GDM1 (cell line): ENCODE measurements at regions not wholly inside any gene's neighbourhood (a gene's known extent, or its start where the extent isn't known, plus 50 kb on each side); places are given as distances from the start of the nearest gene placed in this dataset.
"Not testable (repeated sequence)": the region's sequence is repeated elsewhere in the genome, so short reads cannot be mapped to it uniquely, and the experiment has no call there.

Experiments used
- DNase-seq: peaks from one replicate; lab custom pipeline; 2025; lab: John Stamatoyannopoulos, UW

DNA sequence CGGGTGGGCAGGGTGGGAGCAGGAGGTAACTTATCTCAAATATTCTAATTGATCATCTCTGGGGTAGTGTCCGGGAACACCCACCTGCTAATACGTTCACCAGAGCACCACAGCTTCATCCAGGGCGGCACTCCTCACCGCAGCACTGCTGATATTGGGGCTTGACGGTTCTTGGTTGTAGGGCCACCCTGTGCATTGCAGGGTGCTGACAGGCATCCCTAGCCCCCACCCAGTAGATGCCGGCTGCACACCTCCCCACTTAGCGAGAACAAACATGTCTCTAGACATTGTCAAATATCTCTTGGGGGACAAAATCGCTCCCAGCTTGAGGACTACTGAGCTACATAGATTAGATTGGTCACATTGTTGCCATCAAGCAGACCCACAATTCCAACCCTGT is 73.9 kb upstream of the WASF3 start:
- DNase-seq, result no peak

DNA sequence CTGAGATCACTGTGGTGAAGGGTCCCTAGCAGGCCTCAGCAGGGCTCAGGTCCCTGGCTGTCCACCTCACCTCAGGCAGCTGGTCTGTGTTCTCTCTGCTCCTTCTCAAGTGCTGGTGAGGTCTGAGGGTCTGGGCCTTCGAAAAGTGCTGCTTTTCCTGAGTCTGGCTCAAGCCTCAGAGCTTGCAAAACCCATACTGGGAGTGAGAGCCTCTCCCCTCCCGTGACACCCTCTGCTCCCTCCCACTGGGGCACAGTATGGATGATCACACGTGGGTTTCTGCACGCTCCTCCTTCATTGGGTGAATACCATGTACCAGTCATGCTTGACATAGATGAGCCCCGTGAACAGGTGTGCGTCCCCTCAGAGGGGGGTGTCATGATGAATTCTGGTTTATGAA is 73.3 kb upstream of the WASF3 start:
- DNase-seq, result no peak

DNA sequence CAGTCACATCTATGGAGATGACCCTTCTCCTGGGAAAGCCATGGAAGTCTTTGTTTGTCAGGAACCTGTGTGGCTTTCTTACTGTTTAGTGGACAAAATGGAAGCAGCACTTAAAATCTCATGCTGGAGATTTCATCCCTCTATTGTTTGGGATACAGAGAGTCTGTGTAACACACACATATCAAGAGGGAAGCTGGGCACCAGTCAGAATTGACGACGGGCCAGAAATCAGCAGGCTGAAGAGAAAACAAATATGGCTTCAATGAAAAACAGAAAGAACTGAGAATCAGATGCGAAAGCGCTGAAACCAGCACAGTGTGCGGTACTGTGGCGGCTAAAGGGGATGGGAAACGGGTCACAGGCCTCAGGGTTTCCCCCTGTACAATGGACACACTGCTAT is 72.2 kb upstream of the WASF3 start:
- DNase-seq, result no peak

DNA sequence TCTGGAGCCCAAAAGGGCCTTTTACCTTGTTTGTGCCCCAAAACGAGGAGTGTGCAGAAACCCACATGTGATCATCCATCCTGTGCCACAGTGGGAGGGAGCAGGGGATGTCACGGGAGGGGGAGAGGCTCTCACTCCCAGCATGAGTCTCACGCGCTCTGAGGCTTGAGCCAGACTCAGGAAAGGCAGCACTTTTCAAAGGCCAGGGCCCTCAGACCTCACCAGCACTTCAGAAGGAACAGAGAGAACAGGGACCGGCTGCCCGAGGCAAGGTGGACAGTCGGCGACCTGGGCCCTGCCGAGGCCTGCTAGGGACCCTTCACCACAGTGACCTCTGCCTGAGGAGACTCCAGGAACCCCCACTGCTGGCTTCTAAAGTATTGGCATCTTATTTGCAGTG is 71.7 kb upstream of the WASF3 start:
- no peak for DNase-seq

DNA sequence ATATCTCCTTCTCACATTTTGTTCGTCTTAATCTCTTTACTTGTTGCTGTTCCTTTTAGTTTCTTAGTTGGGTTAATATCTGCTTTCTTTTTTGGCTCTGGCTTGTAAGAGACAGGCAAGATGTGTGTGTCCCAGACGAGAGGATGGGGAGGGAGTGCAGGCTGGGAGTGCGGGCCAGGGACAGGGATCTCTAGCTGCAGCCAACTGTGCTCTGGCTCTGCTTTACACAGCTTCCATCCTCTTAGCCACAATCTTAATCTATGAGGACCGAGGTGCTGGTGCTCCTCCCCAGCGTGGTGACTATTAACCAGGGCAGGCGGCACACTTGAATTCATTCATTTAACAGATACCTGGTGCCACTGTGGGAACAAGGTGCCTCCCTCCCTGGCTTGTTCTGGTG is 70.9 kb upstream of the WASF3 start:
- no peak for DNase-seq

DNA sequence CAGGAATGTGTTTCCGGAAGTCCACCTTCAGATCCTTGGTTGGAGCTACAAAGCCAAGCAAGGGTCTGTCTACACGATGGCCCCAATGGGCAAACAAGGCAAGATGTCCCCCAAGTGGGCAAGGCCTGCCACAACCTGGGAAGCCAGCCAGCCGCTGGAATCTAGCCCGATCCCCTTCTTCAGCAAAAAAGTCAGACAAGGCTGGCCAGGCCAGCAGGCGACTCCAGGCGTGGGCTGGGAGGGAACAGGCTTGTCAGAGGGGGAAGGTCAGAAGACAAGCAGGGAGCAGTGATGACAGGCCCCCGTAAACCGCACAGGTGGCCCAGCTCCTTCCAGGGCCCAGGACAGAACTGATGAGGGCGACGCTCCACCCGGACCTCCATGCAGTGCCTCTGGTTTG is 69.7 kb upstream of the WASF3 start:
- no peak for DNase-seq

DNA sequence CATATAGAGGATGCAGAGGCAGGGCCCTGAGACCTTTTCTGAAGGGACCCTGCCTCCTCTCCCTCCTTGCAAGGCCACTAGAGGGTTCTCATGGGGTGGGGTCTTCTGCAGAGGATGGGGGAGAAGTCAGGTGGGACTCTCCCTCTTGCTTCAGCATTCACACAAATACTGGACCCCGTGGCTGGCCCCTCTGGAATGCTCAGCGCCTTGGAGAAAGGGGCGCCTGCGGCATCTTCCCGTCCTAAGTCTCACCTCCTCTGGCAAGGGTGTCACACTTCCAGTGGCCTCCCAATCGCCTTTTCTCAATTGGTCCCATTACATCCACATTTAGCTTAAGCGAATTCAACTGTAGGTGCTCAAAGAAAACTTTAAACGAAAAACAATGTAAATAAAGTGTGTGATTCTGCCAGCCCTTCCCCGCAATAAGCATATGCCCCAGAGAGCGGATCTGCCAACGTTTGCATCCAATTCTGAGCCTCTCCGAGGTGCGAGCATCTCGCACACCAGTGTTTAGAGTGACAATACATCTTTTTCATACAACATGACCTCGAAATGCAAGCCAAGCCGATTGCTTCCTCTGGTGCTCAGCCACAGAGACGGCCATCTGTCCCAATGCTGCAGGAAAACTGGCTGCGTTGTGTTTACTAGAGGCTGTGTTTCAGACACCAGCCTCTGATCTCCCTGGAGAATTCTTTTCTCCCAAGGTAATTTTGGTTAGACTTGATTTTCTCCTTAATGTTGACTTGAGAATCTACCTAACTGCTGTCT is 69.1 kb upstream of the WASF3 start:
- DNase-seq, result no peak

DNA sequence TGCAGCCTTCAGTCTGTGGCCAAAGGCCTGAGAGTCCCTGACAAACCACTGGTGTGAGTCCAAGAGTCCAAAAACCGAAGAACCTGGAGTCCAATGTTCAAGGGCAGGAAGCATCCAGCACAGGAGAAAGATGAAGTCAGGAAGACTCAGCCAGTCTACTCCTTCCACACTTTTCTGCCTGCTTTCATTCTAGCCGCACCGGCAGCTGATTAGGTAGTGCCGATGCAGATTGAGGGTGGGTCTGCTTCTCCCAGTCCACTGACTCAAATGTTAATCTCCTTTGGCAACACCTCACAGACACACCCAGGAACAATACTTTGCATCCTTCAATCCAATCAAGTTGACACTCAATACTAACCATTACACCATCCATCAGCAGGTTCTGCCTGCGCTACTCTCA is 65.2 kb upstream of the WASF3 start:
- DNase-seq, result not testable (repeated sequence)

DNA sequence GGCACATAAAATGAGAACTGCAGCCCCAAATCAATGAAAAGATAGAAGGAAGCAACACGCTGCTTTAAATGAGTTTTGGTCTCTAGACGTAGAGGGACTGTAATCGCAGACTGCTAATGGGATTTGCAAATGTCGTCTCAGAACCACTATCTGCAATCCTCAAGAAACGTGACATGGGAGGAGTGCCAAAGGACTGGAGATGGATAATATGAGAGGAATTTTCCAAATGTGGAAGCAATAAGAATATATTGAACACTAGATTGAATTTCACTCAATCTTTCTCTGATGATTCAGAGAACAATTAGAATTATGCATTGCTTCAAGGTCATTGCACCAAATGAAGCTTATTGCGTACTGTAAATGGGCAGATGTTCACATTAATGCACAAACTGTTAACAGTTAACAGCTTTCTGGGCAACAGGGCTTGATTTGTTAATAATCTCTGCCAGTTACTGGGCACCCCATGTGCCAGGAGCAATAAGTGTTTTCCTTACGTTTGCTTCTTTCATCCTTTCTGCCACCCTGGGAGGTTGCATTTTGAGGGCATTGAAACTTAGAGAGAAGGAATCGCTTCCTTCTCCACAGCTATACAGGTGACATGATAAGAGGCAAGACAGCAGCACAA is 62.8 kb upstream of the WASF3 start:
- no peak for DNase-seq

DNA sequence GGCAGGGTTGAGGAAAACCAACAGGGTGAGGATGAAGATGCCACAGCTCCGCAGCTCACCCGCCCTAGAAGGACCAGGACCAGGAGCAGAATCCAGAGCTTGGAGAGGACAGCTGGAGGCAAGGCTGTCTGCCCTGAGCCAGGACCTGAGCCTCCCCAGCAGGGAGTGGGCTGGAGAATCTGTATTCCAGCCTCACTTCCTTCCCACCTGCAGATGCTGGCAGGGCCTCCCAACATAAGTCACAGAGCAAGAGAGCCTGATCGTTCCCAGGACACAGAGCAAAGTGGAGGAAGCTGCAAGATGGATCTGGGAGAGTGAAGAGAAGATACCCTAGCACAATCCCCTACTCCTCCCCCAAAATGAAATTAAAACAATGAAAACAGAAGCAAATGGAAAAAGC is 61.7 kb upstream of the WASF3 start:
- no peak for DNase-seq

DNA sequence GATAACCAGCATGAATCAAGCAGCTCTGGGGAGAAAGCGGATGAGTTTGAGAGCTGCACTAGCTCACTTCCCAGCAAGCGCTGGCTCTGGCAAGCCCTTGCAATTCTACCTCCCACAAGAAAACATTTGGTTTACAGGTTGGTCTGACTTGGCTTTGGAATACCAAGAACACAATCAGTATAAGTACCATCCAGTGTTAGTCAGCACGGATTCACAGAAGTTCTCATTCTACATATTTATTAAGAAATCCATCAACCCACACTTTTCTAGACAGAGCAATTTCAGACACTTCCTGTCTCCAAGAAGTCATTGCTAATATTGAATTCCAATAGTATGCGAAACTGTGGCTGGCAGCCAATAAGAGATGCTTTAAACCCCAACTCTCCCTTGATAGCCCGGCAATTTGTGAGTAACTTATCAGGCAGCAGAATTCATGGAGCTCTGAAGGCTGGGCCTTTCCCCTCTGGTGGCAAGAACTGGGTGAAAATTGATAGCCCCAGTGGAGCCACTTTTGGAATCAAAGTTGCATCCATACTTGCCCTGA is 59.4 kb upstream of the WASF3 start:
- no peak for DNase-seq

DNA sequence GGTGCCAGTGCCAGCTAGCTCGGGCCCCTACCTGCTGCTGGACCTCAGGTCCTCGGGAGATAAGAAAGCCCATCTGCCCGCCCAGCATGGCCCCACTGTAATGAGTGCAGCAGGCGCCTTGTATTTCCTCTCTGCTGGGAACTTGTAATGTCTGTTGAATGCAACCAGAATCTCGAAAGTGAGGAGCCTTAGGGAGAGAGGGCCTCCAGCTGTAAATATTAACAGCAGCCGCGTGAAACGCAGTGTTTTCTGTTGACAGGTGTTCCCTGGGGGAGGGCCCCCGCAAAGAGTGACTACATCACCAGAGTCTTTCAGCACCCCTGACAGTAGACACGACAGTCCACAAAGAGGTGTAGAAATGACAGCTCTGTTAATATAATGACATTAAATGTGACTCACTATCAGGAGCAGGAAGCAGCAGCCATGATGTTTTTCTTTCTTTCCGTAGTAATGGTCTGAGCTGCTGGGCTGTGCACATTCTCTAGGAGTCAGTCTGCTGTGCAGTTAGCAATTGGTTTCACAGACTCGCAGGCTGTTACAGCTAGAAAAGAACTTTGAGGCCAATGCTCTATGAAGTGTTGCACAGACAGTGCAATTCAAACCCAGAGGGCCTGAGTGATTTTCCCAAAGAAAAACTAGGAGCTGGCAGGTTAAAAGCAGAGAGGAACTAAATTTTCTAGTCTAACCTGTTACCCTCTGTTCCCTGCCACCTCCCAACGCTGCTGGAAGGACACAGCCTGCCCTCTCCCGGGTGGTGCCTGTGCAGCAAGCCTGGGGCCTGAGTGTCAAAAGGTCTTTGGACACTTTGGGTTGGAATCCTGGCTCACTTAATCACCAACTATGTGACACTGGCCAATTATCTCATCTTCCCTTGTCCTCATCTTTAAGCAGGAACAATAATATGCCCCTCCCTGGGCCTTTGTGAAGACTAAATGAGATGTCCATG is 58.6 kb upstream of the WASF3 start:
- no peak for DNase-seq

DNA sequence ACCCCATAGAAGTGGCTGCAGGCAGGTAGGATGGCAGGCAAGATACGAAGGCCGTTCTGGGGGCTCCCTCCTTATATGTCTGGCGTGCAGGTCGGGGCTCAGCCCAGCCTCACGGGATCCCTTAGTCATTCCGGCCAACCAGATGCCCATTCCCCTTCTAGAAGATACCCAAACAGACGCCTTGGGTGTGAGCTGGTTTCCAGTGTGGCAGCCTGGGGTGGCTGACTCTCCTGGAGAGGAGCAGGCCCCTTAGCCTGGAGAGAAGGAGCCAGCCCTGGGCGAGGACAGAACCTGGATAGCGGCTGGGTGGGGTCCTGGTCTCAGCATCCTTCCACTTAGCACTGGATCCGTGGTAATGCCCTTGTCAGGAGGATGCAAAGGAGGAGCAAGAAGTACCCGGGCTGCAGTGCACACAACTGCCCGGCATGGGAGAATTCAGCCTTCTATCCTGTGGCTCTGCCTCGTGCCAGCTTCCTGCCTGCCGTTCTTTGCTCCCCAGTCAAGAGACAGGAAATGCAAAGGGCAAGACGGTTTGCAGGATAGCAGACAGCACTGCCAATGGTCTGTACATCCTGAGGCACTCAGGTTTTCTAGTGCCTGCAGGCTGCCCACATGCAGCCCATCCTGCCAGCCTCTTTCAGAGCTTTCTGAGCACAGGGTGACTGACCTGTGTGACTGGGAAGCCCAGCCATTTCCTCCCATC is 56.7 kb upstream of the WASF3 start:
- no peak for DNase-seq

DNA sequence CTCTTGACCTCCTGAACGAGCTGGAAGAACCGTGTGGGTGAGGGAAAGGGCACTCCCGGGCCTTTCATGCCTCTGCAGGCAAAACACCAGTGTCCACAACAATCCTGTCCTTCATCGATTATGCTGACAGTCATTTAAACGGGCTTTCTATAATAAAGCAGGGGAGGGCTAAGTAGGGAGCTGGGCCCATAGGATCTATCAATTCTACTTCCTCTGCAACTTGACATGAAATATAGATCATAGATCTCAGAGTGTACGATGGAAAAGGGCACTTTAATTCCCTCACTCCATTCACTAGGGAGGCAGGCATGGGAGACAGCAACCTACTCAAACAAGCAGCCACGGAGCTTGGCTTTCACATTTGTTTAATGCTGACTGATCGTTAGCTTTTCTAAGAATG is 55.8 kb upstream of the WASF3 start:
- no peak for DNase-seq

DNA sequence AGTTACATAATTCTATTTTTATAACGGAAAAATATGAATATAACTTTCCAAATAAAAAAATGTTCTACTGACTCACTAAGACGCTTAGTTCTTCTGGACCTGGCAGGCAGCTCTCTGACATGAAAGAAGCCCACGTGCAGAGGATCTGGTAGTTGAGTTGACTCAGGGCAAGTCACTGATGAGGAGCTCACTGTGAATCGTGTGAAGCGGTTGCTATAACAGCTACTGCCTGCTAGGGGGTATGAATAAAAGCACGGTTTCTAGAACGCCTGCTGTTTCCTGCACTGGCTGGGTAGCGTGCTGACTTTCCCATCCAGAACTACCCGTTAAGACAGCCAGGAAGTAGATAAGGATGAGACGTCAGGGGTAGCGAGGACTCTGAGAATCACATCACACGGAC is 54.7 kb upstream of the WASF3 start:
- no peak for DNase-seq

DNA sequence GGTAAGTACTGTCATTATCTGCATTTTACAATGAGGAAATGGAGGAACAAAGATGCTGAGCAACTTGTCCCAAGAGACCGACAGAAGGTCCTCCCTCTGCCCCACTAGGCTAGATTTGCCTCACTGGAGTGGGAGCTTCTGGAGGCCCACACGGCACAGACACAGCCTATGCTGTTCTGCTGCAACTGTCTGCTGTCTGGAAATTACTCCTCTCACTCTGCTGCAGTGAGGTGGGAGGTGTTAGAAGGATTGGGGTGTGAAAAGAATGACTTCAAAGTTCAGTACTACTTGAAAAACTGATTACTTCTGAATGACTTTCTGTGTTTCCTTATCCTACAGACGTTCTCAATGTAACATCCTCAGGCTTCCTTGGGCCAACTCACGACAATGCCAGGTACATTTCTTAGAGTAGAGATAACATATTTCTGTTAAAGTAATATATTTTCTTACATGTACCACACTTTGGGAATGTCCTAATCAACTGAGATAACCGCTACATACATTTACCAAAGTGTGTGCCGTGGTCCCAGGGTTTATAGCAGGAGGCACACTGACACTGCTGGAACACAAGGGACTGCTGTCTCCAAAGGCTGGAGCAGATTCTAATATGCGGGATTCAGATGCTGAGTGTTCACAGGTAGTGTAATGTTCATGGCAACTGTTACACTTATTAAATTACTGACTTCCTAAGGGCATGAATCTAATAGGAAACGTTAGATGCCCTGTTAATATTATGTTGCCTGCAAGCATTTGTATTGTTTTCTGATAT is 53.5 kb upstream of the WASF3 start:
- no peak for DNase-seq
